ENCODE measurements at regions not wholly inside any gene's neighbourhood (a gene's known extent, or its start where the extent isn't known, plus 50 kb on each side); places are given as distances from the start of the nearest gene placed in this dataset.
A peak's percentile ranks its signal among the peaks of the same experiment; 100 is the strongest.

GRCh38 chr1:17881761-17882160 is 126.6 kb downstream of the ACTL8 start:
- no peak overlapping the region for H3K14ac ChIP-seq (ENCODE audit: low read length)
- H3K27me3 ChIP-seq (ENCODE audit: insufficient read depth, low read length), result no peaks in the 10 kb centered on the region
- H2AFZ ChIP-seq (ENCODE audit: insufficient read depth, low read length, poor library complexity), result no peak overlapping the region
- no peak for DNase-seq
- H2BK12ac ChIP-seq (ENCODE audit: low read length), result no peak overlapping the region
- no peak overlapping the region for H4K12ac ChIP-seq (ENCODE audit: low read depth, low read length)
- H3K4me2 ChIP-seq (ENCODE audit: low read length), result no peak overlapping the region
- H3K79me2 ChIP-seq (ENCODE audit: control insufficient read depth, insufficient read depth, low read length, poor library complexity), result no peaks in the 10 kb centered on the region
- no peak overlapping the region for H3K27ac ChIP-seq (ENCODE audit: low read depth, low read length)
- no peaks in the 10 kb centered on the region for H3K4me1 ChIP-seq (ENCODE audit: control insufficient read depth in 1 of 2, insufficient read depth in 2 of 2, low read length in 2 of 2)
- H3K9ac ChIP-seq (ENCODE audit: low read length), result no peak overlapping the region
- no peak overlapping the region for H2BK120ac ChIP-seq (ENCODE audit: insufficient read depth, low read length, poor library complexity)
- H4K8ac ChIP-seq (ENCODE audit: low read depth, low read length), result no peak overlapping the region
- no peaks in the 10 kb centered on the region for H3K79me1 ChIP-seq (ENCODE audit: low read length)
- H3K18ac ChIP-seq (ENCODE audit: low read length), result no peak overlapping the region
- H3K4me3 ChIP-seq (ENCODE audit: low read depth, low read length), result no peak overlapping the region
- no CpG with 5 or more reads among the region's 8 CpGs for WGBS (ENCODE audit: extremely low coverage, insufficient coverage, insufficient read length)
- H3K4ac ChIP-seq (ENCODE audit: low read depth, low read length), result no peak overlapping the region
- no peak overlapping the region for H4K91ac ChIP-seq (ENCODE audit: low read depth, low read length)
- peaks cover 2% of the 10 kb centered on the region for H3K9me3 ChIP-seq (ENCODE audit: insufficient read depth, low read depth, low read length)
- H3K23ac ChIP-seq (ENCODE audit: low read length), result no peak overlapping the region
- H2BK5ac ChIP-seq (ENCODE audit: low read depth, low read length, poor library complexity), result no peak overlapping the region
- H3K36me3 ChIP-seq (ENCODE audit: control insufficient read depth in 1 of 2, insufficient read depth in 2 of 2, low read length in 2 of 2), result no peaks in the 10 kb centered on the region
- no peak overlapping the region for H2AK5ac ChIP-seq (ENCODE audit: low read length)

GRCh38 chr1:17883136-17883535 is 128.0 kb downstream of the ACTL8 start:
- H3K14ac ChIP-seq (ENCODE audit: low read length), result no peak overlapping the region
- no peak overlapping the region for H2BK5ac ChIP-seq (ENCODE audit: low read depth, low read length, poor library complexity)
- no peak overlapping the region for H2BK12ac ChIP-seq (ENCODE audit: low read length)
- DNase-seq, result no peak
- no peak overlapping the region for H4K12ac ChIP-seq (ENCODE audit: low read depth, low read length)
- H3K4me1 ChIP-seq (ENCODE audit: control insufficient read depth in 1 of 2, insufficient read depth in 2 of 2, low read length in 2 of 2), result no peaks in the 10 kb centered on the region
- no CpG with 5 or more reads among the region's 5 CpGs for WGBS (ENCODE audit: extremely low coverage, insufficient coverage, insufficient read length)
- H3K27me3 ChIP-seq (ENCODE audit: insufficient read depth, low read length), result no peaks in the 10 kb centered on the region
- H2AK5ac ChIP-seq (ENCODE audit: low read length), result no peak overlapping the region
- H4K8ac ChIP-seq (ENCODE audit: low read depth, low read length), result no peak overlapping the region
- H3K23ac ChIP-seq (ENCODE audit: low read length), result no peak overlapping the region
- no peak overlapping the region for H3K27ac ChIP-seq (ENCODE audit: low read depth, low read length)
- H3K79me2 ChIP-seq (ENCODE audit: control insufficient read depth, insufficient read depth, low read length, poor library complexity), result no peaks in the 10 kb centered on the region
- H2BK120ac ChIP-seq (ENCODE audit: insufficient read depth, low read length, poor library complexity), result no peak overlapping the region
- H3K4ac ChIP-seq (ENCODE audit: low read depth, low read length), result no peak overlapping the region
- no peak overlapping the region for H3K4me3 ChIP-seq (ENCODE audit: low read depth, low read length)
- H3K18ac ChIP-seq (ENCODE audit: low read length), result no peak overlapping the region
- H3K36me3 ChIP-seq (ENCODE audit: control insufficient read depth in 1 of 2, insufficient read depth in 2 of 2, low read length in 2 of 2), result no peaks in the 10 kb centered on the region
- H4K91ac ChIP-seq (ENCODE audit: low read depth, low read length), result no peak overlapping the region
- no peak overlapping the region for H2AFZ ChIP-seq (ENCODE audit: insufficient read depth, low read length, poor library complexity)
- H3K79me1 ChIP-seq (ENCODE audit: low read length), result no peaks in the 10 kb centered on the region
- H3K4me2 ChIP-seq (ENCODE audit: low read length), result no peak overlapping the region
- no peak overlapping the region for H3K9ac ChIP-seq (ENCODE audit: low read length)
- peaks cover 2% of the 10 kb centered on the region for H3K9me3 ChIP-seq (ENCODE audit: insufficient read depth, low read depth, low read length)

GRCh38 chr1:17883662-17884395 is 128.7 kb downstream of the ACTL8 start:
- peak overlapping the region; percentile 4 for H3K9ac ChIP-seq (ENCODE audit: low read length)
- no peak overlapping the region for H4K91ac ChIP-seq (ENCODE audit: low read depth, low read length)
- H3K27me3 ChIP-seq (ENCODE audit: insufficient read depth, low read length), result no peaks in the 10 kb centered on the region
- no peak overlapping the region for H3K14ac ChIP-seq (ENCODE audit: low read length)
- no peak overlapping the region for H4K8ac ChIP-seq (ENCODE audit: low read depth, low read length)
- no peak overlapping the region for H3K4me2 ChIP-seq (ENCODE audit: low read length)
- WGBS (ENCODE audit: extremely low coverage, insufficient coverage, insufficient read length), result no CpG with 5 or more reads among the region's 12 CpGs
- H4K12ac ChIP-seq (ENCODE audit: low read depth, low read length), result no peak overlapping the region
- peaks cover 2% of the 10 kb centered on the region for H3K9me3 ChIP-seq (ENCODE audit: insufficient read depth, low read depth, low read length)
- H2BK120ac ChIP-seq (ENCODE audit: insufficient read depth, low read length, poor library complexity), result no peak overlapping the region
- DNase-seq, result no peak
- no peak overlapping the region for H3K27ac ChIP-seq (ENCODE audit: low read depth, low read length)
- H2BK5ac ChIP-seq (ENCODE audit: low read depth, low read length, poor library complexity), result no peak overlapping the region
- no peak overlapping the region for H2BK12ac ChIP-seq (ENCODE audit: low read length)
- no peak overlapping the region for H2AK5ac ChIP-seq (ENCODE audit: low read length)
- H3K36me3 ChIP-seq (ENCODE audit: control insufficient read depth in 1 of 2, insufficient read depth in 2 of 2, low read length in 2 of 2), result no peaks in the 10 kb centered on the region
- H2AFZ ChIP-seq (ENCODE audit: insufficient read depth, low read length, poor library complexity), result no peak overlapping the region
- no peak overlapping the region for H3K4me3 ChIP-seq (ENCODE audit: low read depth, low read length)
- no peaks in the 10 kb centered on the region for H3K79me2 ChIP-seq (ENCODE audit: control insufficient read depth, insufficient read depth, low read length, poor library complexity)
- no peak overlapping the region for H3K4ac ChIP-seq (ENCODE audit: low read depth, low read length)
- no peaks in the 10 kb centered on the region for H3K79me1 ChIP-seq (ENCODE audit: low read length)
- H3K4me1 ChIP-seq (ENCODE audit: control insufficient read depth in 1 of 2, insufficient read depth in 2 of 2, low read length in 2 of 2), result no peaks in the 10 kb centered on the region
- no peak overlapping the region for H3K18ac ChIP-seq (ENCODE audit: low read length)
- no peak overlapping the region for H3K23ac ChIP-seq (ENCODE audit: low read length)

GRCh38 chr1:17885663-17886320 is 130.7 kb downstream of the ACTL8 start:
- H2AFZ ChIP-seq (ENCODE audit: insufficient read depth, low read length, poor library complexity), result no peak overlapping the region
- no peak overlapping the region for H3K9ac ChIP-seq (ENCODE audit: low read length)
- H3K27ac ChIP-seq (ENCODE audit: low read depth, low read length), result no peak overlapping the region
- H4K91ac ChIP-seq (ENCODE audit: low read depth, low read length), result no peak overlapping the region
- no peaks in the 10 kb centered on the region for H3K79me2 ChIP-seq (ENCODE audit: control insufficient read depth, insufficient read depth, low read length, poor library complexity)
- no peaks in the 10 kb centered on the region for H3K36me3 ChIP-seq (ENCODE audit: control insufficient read depth in 1 of 2, insufficient read depth in 2 of 2, low read length in 2 of 2)
- H3K23ac ChIP-seq (ENCODE audit: low read length), result no peak overlapping the region
- WGBS (ENCODE audit: extremely low coverage, insufficient coverage, insufficient read length), result no CpG with 5 or more reads among the region's 10 CpGs
- no peaks in the 10 kb centered on the region for H3K27me3 ChIP-seq (ENCODE audit: insufficient read depth, low read length)
- no peaks in the 10 kb centered on the region for H3K79me1 ChIP-seq (ENCODE audit: low read length)
- no peak overlapping the region for H4K8ac ChIP-seq (ENCODE audit: low read depth, low read length)
- no peak overlapping the region for H3K18ac ChIP-seq (ENCODE audit: low read length)
- no peak overlapping the region for H3K4me3 ChIP-seq (ENCODE audit: low read depth, low read length)
- no peaks in the 10 kb centered on the region for H3K4me1 ChIP-seq (ENCODE audit: control insufficient read depth in 1 of 2, insufficient read depth in 2 of 2, low read length in 2 of 2)
- no peak overlapping the region for H4K12ac ChIP-seq (ENCODE audit: low read depth, low read length)
- no peak overlapping the region for H3K14ac ChIP-seq (ENCODE audit: low read length)
- H3K9me3 ChIP-seq (ENCODE audit: insufficient read depth, low read depth, low read length), result peaks cover 6% of the 10 kb centered on the region
- H2AK5ac ChIP-seq (ENCODE audit: low read length), result no peak overlapping the region
- no peak overlapping the region for H3K4ac ChIP-seq (ENCODE audit: low read depth, low read length)
- H2BK5ac ChIP-seq (ENCODE audit: low read depth, low read length, poor library complexity), result no peak overlapping the region
- H2BK12ac ChIP-seq (ENCODE audit: low read length), result no peak overlapping the region
- no peak overlapping the region for H3K4me2 ChIP-seq (ENCODE audit: low read length)
- no peak overlapping the region for H2BK120ac ChIP-seq (ENCODE audit: insufficient read depth, low read length, poor library complexity)
- DNase-seq, result no peak

All from trophoblast cell (in vitro differentiated cells and primary cell).